ENCODE measurements at regions not wholly inside any gene's neighbourhood (a gene's known extent, or its start where the extent isn't known, plus 50 kb on each side); places are given as distances from the start of the nearest gene placed in this dataset.
A peak's percentile ranks its signal among the peaks of the same experiment; 100 is the strongest.

- TF ChIP-seq CTCF (conservative IDR thresholded peaks at IDR 0.05; ENCODE audit: low read length): no peak
- no peak overlapping the region for H3K4me3 ChIP-seq (ENCODE audit: low read length)
- no peak for DNase-seq (ENCODE audit: low read depth)
Measured at GRCh38 chr2:15778529-15779219, 161.7 kb upstream of the MYCN start.

GRCh38 chr2:15779381-15780041 is 160.8 kb upstream of the MYCN start:
- DNase-seq (ENCODE audit: low read depth): no peak
- no peak overlapping the region for H3K4me3 ChIP-seq (ENCODE audit: low read length)
- no peak for TF ChIP-seq CTCF (conservative IDR thresholded peaks at IDR 0.05; ENCODE audit: low read length)

GRCh38 chr2:15780234-15780633 is 160.1 kb upstream of the MYCN start:
- no peak for DNase-seq (ENCODE audit: low read depth)
- no peak for TF ChIP-seq CTCF (conservative IDR thresholded peaks at IDR 0.05; ENCODE audit: low read length)
- no peak overlapping the region for H3K4me3 ChIP-seq (ENCODE audit: low read length)

- no peak overlapping the region for H3K4me3 ChIP-seq (ENCODE audit: low read length)
- TF ChIP-seq CTCF (conservative IDR thresholded peaks at IDR 0.05; ENCODE audit: low read length): no peak
- DNase-seq (ENCODE audit: low read depth): no peak
Measured at GRCh38 chr2:15780912-15781574, 159.3 kb upstream of the MYCN start.

GRCh38 chr2:15782009-15782751 is 158.2 kb upstream of the MYCN start:
- DNase-seq (ENCODE audit: low read depth): peak; percentile 14
- H3K4me3 ChIP-seq (ENCODE audit: low read length): no peak overlapping the region
- TF ChIP-seq CTCF (conservative IDR thresholded peaks at IDR 0.05; ENCODE audit: low read length): no peak

GRCh38 chr2:15782769-15783294 is 157.5 kb upstream of the MYCN start:
- DNase-seq (ENCODE audit: low read depth): no peak
- no peak for TF ChIP-seq CTCF (conservative IDR thresholded peaks at IDR 0.05; ENCODE audit: low read length)
- no peak overlapping the region for H3K4me3 ChIP-seq (ENCODE audit: low read length)

All from AG10803 (cell line).